HUES6 (cell line): ENCODE measurements at regions not wholly inside any gene's neighbourhood (a gene's known extent, or its start where the extent isn't known, plus 50 kb on each side); places are given as distances from the start of the nearest gene placed in this dataset.
"Not testable (repeated sequence)": the region's sequence is repeated elsewhere in the genome, so short reads cannot be mapped to it uniquely, and the experiment has no call there.

Experiments
- H3K27ac ChIP-seq: 2 replicates; pipeline ENCODE4 v1.7.0; 2013; ENCODE audit warnings: low read depth, mild to moderate bottlenecking, low read length, inconsistent platforms
- H3K27me3 ChIP-seq: 2 replicates; pipeline ENCODE4 v1.6.1; 2013; ENCODE audit warnings: low read length; ENCODE audit not compliant: control insufficient read depth, insufficient read depth
- H3K36me3 ChIP-seq: 2 replicates; pipeline ENCODE4 v1.6.1; 2013; ENCODE audit warnings: low read length; ENCODE audit not compliant: control insufficient read depth, insufficient read depth
- H3K4me1 ChIP-seq: 2 replicates; pipeline ENCODE4 v1.6.1; 2013; ENCODE audit warnings: low read length; ENCODE audit not compliant: control insufficient read depth, insufficient read depth
- H3K4me3 ChIP-seq: 2 replicates; pipeline ENCODE4 v1.5.1; 2013; ENCODE audit warnings: low read depth, low read length
- H3K9ac ChIP-seq: one replicate; pipeline ENCODE4 v1.6.1; 2013; ENCODE audit warnings: mild to moderate bottlenecking, low read length
- H3K9me3 ChIP-seq: 2 replicates; pipeline ENCODE4 v1.6.1; 2013; ENCODE audit warnings: low read depth, low read length; ENCODE audit not compliant: control insufficient read depth, insufficient read depth

DNA sequence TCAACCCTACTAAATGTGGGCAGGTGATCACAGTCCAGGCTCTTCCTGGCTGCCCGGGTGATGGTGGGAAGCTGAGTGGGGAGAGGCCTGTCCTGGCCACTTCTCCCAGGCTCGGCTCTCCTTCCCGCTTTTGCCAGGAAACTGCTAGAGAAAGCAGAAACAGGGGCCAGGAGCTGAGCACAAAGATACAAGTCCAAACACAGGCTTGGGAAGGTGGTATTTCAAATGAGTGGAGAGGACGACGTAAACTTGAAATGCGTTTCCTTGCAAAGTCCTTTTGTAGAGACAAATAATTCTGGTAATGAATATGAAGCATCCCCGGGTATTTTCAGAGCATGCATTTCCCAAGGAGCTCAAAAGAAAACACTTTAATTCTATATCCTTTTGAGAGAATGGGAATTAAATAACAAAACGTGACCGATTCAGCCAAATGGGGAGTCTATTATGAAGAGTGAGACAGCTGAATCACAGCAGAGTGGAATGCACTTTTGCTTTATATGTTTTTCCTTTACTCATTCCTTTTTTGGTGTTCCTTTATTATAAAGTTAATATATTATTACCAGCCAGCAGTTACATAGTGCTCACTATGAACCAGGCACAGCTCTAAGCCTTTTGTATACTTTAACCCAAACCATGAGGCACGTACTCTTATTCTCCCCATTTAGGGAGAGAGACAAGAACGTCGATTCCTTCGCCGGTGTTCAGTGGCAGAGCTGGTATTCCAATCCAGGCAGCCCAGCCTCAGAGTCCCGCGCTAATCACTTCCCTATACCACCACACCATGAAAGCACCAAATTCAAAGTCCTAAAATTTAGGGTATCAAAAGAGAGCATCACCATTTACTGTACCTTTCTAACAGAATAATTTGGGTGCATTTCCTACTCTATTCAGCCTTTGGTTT is 218.2 kb upstream of the KLF14 start:
- H3K9me3 ChIP-seq, result no peaks in the 10 kb centered on the region
- no peaks in the 10 kb centered on the region for H3K36me3 ChIP-seq
- peaks cover 11% of the 10 kb centered on the region; the same call in 1 of the 2 replicates for H3K4me1 ChIP-seq
- H3K27me3 ChIP-seq, result no peaks in the 10 kb centered on the region
- H3K4me3 ChIP-seq, result no peak overlapping the region
- H3K9ac ChIP-seq, result no peak overlapping the region
- H3K27ac ChIP-seq, result no peak overlapping the region

- H3K4me3 ChIP-seq, result no peak overlapping the region
- no peak overlapping the region for H3K9ac ChIP-seq
- H3K4me1 ChIP-seq, result peaks cover 11% of the 10 kb centered on the region; the same call in 1 of the 2 replicates
- no peaks in the 10 kb centered on the region for H3K36me3 ChIP-seq
- H3K9me3 ChIP-seq, result no peaks in the 10 kb centered on the region
- H3K27me3 ChIP-seq, result no peaks in the 10 kb centered on the region
- H3K27ac ChIP-seq, result no peak overlapping the region
These were observed 219.2 kb upstream of the KLF14 start for GRCh38 chr7:130953196-130953595.

DNA sequence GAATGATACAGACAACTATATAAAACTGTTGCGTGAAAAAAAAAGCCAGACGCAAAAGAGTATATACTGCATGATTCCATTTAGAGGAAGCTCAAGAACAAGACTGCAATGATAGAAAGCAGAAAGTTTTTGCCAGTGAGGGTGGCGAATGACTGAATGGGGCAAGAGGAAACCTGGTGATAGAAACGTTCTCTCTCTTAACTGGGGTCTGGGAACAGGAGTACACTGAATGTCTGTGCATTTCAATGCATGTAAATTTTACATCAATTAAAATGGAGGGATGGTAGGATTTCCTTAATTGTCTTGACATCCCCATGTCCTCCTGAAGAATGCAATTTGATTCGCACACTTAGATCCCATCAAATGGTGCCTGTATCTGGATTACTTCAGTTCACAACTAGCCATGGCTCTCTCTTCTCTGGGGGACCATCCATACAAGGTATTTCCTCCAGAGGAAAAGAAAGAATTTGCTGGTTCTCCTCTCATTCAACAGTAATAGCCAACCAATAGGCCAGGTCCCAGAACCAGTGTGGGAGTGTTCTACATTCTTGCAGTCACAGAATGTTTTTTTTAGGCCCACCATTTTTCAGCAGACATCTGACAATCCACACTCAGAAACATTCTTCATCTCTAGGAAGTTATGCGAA is 221.0 kb upstream of the KLF14 start:
- Histone ChIP-seq H3K9me3 (no peaks in the 10 kb centered on the region), H3K27ac (no peak overlapping the region), H3K27me3 (no peaks in the 10 kb centered on the region), H3K9ac (no peak overlapping the region), H3K4me1 (peaks cover 11% of the 10 kb centered on the region; the same call in 1 of the 2 replicates), H3K4me3 (no peak overlapping the region), H3K36me3 (no peaks in the 10 kb centered on the region)

DNA sequence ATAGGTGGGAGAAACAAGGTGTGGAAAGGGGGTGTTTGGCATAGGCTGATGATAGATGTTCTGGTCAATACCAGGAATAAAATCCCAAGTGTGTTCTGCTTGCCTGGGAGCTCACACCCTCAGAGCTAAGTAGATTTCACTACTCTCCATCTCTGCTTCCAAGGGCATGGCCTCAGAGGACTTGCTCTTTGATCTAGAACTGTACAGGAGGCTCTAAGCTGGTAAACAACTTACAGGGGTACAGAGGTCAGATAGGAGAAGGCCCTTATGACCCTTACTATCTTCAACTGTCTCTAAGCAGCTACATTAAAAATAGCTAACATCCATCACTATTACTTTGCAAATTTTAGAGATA is 221.5 kb upstream of the KLF14 start:
- H3K4me1 ChIP-seq, result peaks cover 11% of the 10 kb centered on the region; the same call in 1 of the 2 replicates
- no peak overlapping the region for H3K27ac ChIP-seq
- H3K36me3 ChIP-seq, result no peaks in the 10 kb centered on the region
- H3K4me3 ChIP-seq, result no peak overlapping the region
- no peak overlapping the region for H3K9ac ChIP-seq
- H3K9me3 ChIP-seq, result peaks cover 3% of the 10 kb centered on the region; the same call in 1 of the 2 replicates
- no peaks in the 10 kb centered on the region for H3K27me3 ChIP-seq

DNA sequence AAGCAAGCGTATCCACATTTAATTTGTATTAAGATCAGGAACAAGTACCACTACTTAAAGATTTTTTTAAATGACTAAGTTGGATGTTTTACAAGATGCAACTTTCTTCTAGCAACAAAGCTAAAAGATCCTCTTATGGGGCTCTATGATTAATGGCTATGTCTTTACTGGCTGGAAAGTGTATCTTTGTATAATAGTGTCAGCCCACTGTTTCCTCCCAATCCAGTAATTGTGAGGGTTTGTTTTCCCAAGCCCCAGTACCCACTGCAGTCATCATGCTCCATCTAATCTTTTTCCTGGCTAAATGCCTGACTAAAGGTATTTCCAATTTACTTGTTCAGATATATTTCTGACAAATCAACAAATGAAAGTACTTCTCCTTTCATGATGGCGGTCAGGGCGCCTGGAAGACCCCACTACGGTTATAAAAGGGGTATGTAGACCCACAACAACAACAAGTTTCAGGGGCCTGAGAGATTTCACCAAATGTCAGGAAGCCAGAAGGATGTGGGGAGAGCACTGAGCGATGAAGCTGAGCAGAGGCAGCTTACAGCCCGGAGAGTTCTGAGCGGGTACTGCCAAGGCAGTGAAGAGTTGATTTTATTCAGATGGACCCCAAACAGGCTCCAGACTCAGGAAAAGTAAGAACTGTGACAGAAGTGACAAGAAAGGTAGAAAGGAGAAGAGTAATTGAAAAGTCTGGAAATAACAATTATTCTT is 222.6 kb upstream of the KLF14 start:
- H3K27me3 ChIP-seq, result no peaks in the 10 kb centered on the region
- H3K9ac ChIP-seq, result no peak overlapping the region
- no peaks in the 10 kb centered on the region for H3K36me3 ChIP-seq
- no peak overlapping the region for H3K4me3 ChIP-seq
- H3K4me1 ChIP-seq, result peaks cover 11% of the 10 kb centered on the region; the same call in 1 of the 2 replicates
- H3K27ac ChIP-seq, result no peak overlapping the region
- peaks cover 3% of the 10 kb centered on the region; the same call in 1 of the 2 replicates for H3K9me3 ChIP-seq

DNA sequence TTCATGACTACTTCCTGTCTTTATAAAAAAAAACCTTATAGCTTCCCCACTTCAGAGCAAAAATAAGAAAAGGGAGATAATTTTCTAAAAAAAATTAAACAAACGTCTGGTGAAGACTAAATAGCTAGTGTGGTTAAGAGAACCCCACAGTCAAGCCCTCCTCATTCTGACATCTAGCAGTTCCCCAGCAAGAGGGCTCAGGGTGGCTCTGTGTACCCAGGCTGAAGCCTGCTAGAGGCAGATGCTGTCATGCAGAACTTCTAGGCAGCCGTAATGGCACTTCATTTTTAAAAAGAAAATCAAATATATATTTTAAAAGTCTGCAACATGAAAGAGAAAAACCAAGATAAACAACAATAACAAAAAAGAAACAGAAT is 223.1 kb upstream of the KLF14 start:
- H3K9ac ChIP-seq, result no peak overlapping the region
- peaks cover 3% of the 10 kb centered on the region; the same call in 1 of the 2 replicates for H3K9me3 ChIP-seq
- no peak overlapping the region for H3K27ac ChIP-seq
- no peaks in the 10 kb centered on the region for H3K36me3 ChIP-seq
- H3K27me3 ChIP-seq, result no peaks in the 10 kb centered on the region
- no peak overlapping the region for H3K4me3 ChIP-seq
- H3K4me1 ChIP-seq, result peaks cover 5% of the 10 kb centered on the region; the same call in 1 of the 2 replicates

- not testable (repeated sequence) for H3K4me3 ChIP-seq, H3K9me3 ChIP-seq, H3K4me1 ChIP-seq, H3K36me3 ChIP-seq, H3K27me3 ChIP-seq, H3K9ac ChIP-seq, H3K27ac ChIP-seq
These were observed 223.9 kb upstream of the KLF14 start for GRCh38 chr7:130957722-130958435.

- no peak overlapping the region for H3K9ac ChIP-seq
- no peak overlapping the region for H3K27ac ChIP-seq
- peaks cover 3% of the 10 kb centered on the region; the same call in 1 of the 2 replicates for H3K9me3 ChIP-seq
- H3K4me3 ChIP-seq, result no peak overlapping the region
- H3K27me3 ChIP-seq, result no peaks in the 10 kb centered on the region
- H3K4me1 ChIP-seq, result no peaks in the 10 kb centered on the region; the same call in 1 of the 2 replicates
- no peaks in the 10 kb centered on the region for H3K36me3 ChIP-seq
These were observed 224.8 kb upstream of the KLF14 start for GRCh38 chr7:130958846-130959245.

- Histone ChIP-seq H3K4me3 (no peak overlapping the region), H3K4me1 (no peaks in the 10 kb centered on the region; the same call in 1 of the 2 replicates), H3K27ac (no peak overlapping the region)
These were observed 225.8 kb upstream of the KLF14 start for GRCh38 chr7:130959743-130960207.

GRCh38 chr7:130960208-130960988 is 226.4 kb upstream of the KLF14 start:
- no peaks in the 10 kb centered on the region for H3K36me3 ChIP-seq
- H3K4me1 ChIP-seq, result no peaks in the 10 kb centered on the region; the same call in 1 of the 2 replicates

More at GRCh38 chr7:130959743-130960207, 225.8 kb upstream of the KLF14 start:
- H3K9me3 ChIP-seq, result peaks cover 3% of the 10 kb centered on the region; the same call in 1 of the 2 replicates
- no peak overlapping the region for H3K9ac ChIP-seq
- H3K36me3 ChIP-seq, result no peaks in the 10 kb centered on the region
- H3K27me3 ChIP-seq, result no peaks in the 10 kb centered on the region

More at GRCh38 chr7:130960208-130960988, 226.4 kb upstream of the KLF14 start:
- H3K9me3 ChIP-seq, result peaks cover 3% of the 10 kb centered on the region; the same call in 1 of the 2 replicates
- no peak overlapping the region for H3K4me3 ChIP-seq
- H3K27me3 ChIP-seq, result no peaks in the 10 kb centered on the region
- no peak overlapping the region for H3K27ac ChIP-seq
- H3K9ac ChIP-seq, result no peak overlapping the region
